Ishikawa (cell line): ENCODE measurements at regions not wholly inside any gene's neighbourhood (a gene's known extent, or its start where the extent isn't known, plus 50 kb on each side); places are given as distances from the start of the nearest gene placed in this dataset.

Experiments used
- CREB1 ChIP-seq: IDR thresholded peaks from 2 replicates; pipeline ENCODE4 v1.6.1; 2012; ENCODE audit warnings: low read depth
- EGR1 ChIP-seq: IDR thresholded peaks from 2 replicates; pipeline ENCODE4 v1.6.1; 2012
- EP300 ChIP-seq: IDR thresholded peaks from 2 replicates; pipeline ENCODE4 v1.6.1; 2012; ENCODE audit warnings: borderline replicate concordance
- FOXM1 ChIP-seq: IDR thresholded peaks from 2 replicates; pipeline ENCODE4 v1.6.1; 2012; ENCODE audit warnings: low read depth, borderline replicate concordance
- NFIC ChIP-seq: IDR thresholded peaks from 2 replicates; pipeline ENCODE4 v1.6.1; 2012
- RAD21 ChIP-seq: IDR thresholded peaks from 2 replicates; pipeline ENCODE4 v1.6.1; 2012; ENCODE audit warnings: low read depth
- TAF1 ChIP-seq: IDR thresholded peaks from 2 replicates; pipeline ENCODE4 v1.6.1; 2012; ENCODE audit warnings: low read depth, mild to moderate bottlenecking
- TCF12 ChIP-seq: IDR thresholded peaks from 2 replicates; pipeline ENCODE4 v1.6.1; 2012; ENCODE audit warnings: low read depth
- USF1 ChIP-seq: IDR thresholded peaks from 2 replicates; pipeline ENCODE4 v1.6.1; 2012
- YY1 ChIP-seq: IDR thresholded peaks from 2 replicates; pipeline ENCODE4 v1.6.1; 2012; ENCODE audit warnings: low read depth
- ZBTB7A ChIP-seq: IDR thresholded peaks from 2 replicates; pipeline ENCODE4 v1.6.1; 2012; ENCODE audit warnings: low read depth
- TF ChIP-seq, protein P1 (sequence below): IDR thresholded peaks from 2 replicates; pipeline ENCODE4 v1.6.1; 2012

- no peak for TF ChIP-seq RAD21
- TF ChIP-seq EP300 = no peak
- TF ChIP-seq EGR1 = no peak
- TF ChIP-seq, protein P1, sequence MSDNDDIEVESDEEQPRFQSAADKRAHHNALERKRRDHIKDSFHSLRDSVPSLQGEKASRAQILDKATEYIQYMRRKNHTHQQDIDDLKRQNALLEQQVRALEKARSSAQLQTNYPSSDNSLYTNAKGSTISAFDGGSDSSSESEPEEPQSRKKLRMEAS = no peak
- no peak for TF ChIP-seq TAF1
- no peak for TF ChIP-seq ZBTB7A
- TF ChIP-seq USF1 = no peak
- TF ChIP-seq CREB1 = no peak
- TF ChIP-seq YY1 = no peak
- no peak for TF ChIP-seq NFIC
- TF ChIP-seq FOXM1 = no peak
- no peak for TF ChIP-seq TCF12
These were observed 515.7 kb downstream of the ETNK1 start for GRCh38 chr12:23140710-23141109.
